Endothelial cell (in vitro differentiated cells): ENCODE measurements at regions not wholly inside any gene's neighbourhood (a gene's known extent, or its start where the extent isn't known, plus 50 kb on each side); places are given as distances from the start of the nearest gene placed in this dataset.

ENCODE experiments used
- DNase-seq: peaks from one replicate; pipeline ENCODE4 v3.0.0; 2021; ENCODE audit warnings: low spot score
- H3K27ac Mint-ChIP-seq: one replicate; pipeline ENCODE4 v1.8.0; 2021; ENCODE audit warnings: mixed read lengths, inconsistent platforms; ENCODE audit not compliant: unreplicated experiment
- H3K27me3 Mint-ChIP-seq: one replicate; pipeline ENCODE4 v1.8.0; 2021; ENCODE audit warnings: mild to moderate bottlenecking, moderate library complexity, mixed read lengths, inconsistent platforms; ENCODE audit not compliant: unreplicated experiment
- H3K36me3 Mint-ChIP-seq: one replicate; pipeline ENCODE4 v1.8.0; 2021; ENCODE audit warnings: mild to moderate bottlenecking, low read depth, mixed read lengths, inconsistent platforms; ENCODE audit not compliant: unreplicated experiment
- H3K4me1 Mint-ChIP-seq: one replicate; pipeline ENCODE4 v1.8.0; 2021; ENCODE audit warnings: mild to moderate bottlenecking, mixed read lengths, inconsistent platforms; ENCODE audit not compliant: unreplicated experiment
- H3K4me3 Mint-ChIP-seq: one replicate; pipeline ENCODE4 v1.8.0; 2021; ENCODE audit warnings: mild to moderate bottlenecking, mixed read lengths, inconsistent platforms; ENCODE audit not compliant: unreplicated experiment
- H3K9me3 Mint-ChIP-seq: one replicate; pipeline ENCODE4 v1.8.0; 2021; ENCODE audit warnings: mixed read lengths, inconsistent platforms; ENCODE audit not compliant: unreplicated experiment
- CTCF ChIP-seq: fragments of 200-600 bp; sonication (generic); IDR thresholded peaks from one replicate; pipeline ENCODE4 v1.5.0; 2021; ENCODE audit warnings: antibody characterized with exemption; ENCODE audit not compliant: unreplicated experiment

DNA sequence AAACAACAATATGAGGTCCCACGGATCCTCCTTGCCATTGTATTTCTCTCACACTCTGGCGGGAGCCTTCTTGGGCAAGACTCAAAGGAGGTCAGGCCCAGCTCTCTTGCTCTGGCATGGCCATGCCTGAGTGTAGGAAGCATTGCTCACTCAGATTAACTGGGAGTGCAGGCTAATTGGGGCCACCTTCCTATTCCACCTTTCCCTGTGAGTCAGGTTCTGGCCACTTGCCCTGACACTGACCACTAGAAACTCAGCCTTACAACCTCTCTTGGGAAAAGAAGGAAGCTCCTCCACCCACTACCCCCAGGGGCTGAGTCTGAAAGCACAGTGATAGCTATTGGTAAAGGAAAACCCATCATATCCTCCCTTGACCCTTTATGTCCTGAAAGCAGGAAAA lies 121.8 kb upstream of the NTM start:
- H3K4me1 Mint-ChIP-seq = peaks cover 2% of the 10 kb centered on the region
- no peak overlapping the region for H3K4me3 Mint-ChIP-seq
- DNase-seq = no peak
- H3K36me3 Mint-ChIP-seq = no peaks in the 10 kb centered on the region
- no peak for TF ChIP-seq CTCF
- peaks cover 1% of the 10 kb centered on the region for H3K27me3 Mint-ChIP-seq
- no peaks in the 10 kb centered on the region for H3K9me3 Mint-ChIP-seq
- no peak overlapping the region for H3K27ac Mint-ChIP-seq

DNA sequence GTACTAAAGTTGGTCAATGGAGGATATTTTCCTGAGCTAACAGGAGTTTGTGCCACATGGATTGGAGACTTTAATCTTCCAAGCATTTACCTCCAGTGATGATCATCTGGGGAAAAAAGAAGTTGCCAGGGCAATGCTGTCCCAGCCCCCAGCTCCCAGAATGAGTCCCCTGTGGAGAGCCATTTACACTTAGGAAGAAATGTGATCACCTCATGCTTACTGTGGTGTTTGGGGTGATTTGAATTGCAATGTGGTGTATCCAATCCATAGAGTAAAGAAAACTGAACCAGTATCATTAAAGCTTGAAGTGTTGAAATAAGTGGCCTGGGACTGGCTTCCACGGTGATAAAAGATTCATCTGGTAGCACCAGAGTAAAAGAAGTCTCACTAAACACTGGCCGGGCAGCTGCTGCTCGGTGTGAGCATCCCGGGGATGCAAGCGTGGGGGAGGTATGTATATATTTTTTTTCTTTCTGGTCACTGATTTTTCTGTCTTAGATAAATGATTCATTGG lies 117.2 kb upstream of the NTM start:
- no peak for TF ChIP-seq CTCF
- Mint-ChIP-seq H3K36me3 (no peaks in the 10 kb centered on the region), H3K4me3 (no peak overlapping the region), H3K4me1 (peaks cover 9% of the 10 kb centered on the region), H3K27me3 (peaks cover 2% of the 10 kb centered on the region), H3K9me3 (no peaks in the 10 kb centered on the region), H3K27ac (no peak overlapping the region)
- DNase-seq = no peak

- H3K27ac Mint-ChIP-seq = no peak overlapping the region
- peaks cover 9% of the 10 kb centered on the region for H3K4me1 Mint-ChIP-seq
- no peaks in the 10 kb centered on the region for H3K36me3 Mint-ChIP-seq
- no peaks in the 10 kb centered on the region for H3K9me3 Mint-ChIP-seq
- peaks cover 2% of the 10 kb centered on the region for H3K27me3 Mint-ChIP-seq
- no peak for TF ChIP-seq CTCF
- H3K4me3 Mint-ChIP-seq = no peak overlapping the region
- DNase-seq = no peak
Observed at GRCh38 chr11:131253656-131254151, 116.7 kb upstream of the NTM start.

DNA sequence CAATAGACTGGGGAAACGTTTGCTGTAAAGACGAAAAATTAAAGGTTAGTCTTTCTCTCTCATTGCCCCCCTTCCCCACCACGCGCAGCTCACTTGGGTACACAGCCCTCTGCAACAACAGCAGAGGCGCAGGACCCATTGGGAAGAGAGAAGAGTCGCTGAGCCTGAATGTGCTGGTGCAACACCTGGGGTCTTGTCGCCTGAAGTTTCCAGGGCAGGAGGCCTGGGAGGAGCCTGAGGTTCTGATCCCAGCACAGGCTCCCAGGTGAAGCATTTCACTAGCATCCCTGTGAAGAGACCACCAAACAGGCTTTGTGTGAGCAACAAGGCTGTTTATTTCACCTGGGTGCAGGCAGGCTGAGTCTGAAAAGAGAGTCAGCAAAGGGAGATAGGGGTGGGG lies 116.2 kb upstream of the NTM start:
- TF ChIP-seq CTCF = no peak
- Mint-ChIP-seq H3K4me1 (peaks cover 9% of the 10 kb centered on the region), H3K27ac (no peak overlapping the region), H3K9me3 (no peaks in the 10 kb centered on the region), H3K36me3 (no peaks in the 10 kb centered on the region), H3K27me3 (peaks cover 2% of the 10 kb centered on the region), H3K4me3 (no peak overlapping the region)
- no peak for DNase-seq

- TF ChIP-seq CTCF = no peak
- H3K36me3 Mint-ChIP-seq = no peaks in the 10 kb centered on the region
- no peaks in the 10 kb centered on the region for H3K4me1 Mint-ChIP-seq
- H3K27me3 Mint-ChIP-seq = no peaks in the 10 kb centered on the region
- H3K27ac Mint-ChIP-seq = no peak overlapping the region
- DNase-seq = no peak
- H3K9me3 Mint-ChIP-seq = no peaks in the 10 kb centered on the region
- H3K4me3 Mint-ChIP-seq = no peak overlapping the region
Observed at GRCh38 chr11:131274233-131274632, 96.2 kb upstream of the NTM start.
